Stimulated activated CD8-positive, alpha-beta memory T cell treated with anti-CD3 and anti-CD28 coated beads, Interleukin-7, amount 100 ng/mL, for 1 hour (primary cell): ENCODE measurements at regions not wholly inside any gene's neighbourhood (a gene's known extent, or its start where the extent isn't known, plus 50 kb on each side); places are given as distances from the start of the nearest gene placed in this dataset.
"Not testable (repeated sequence)": the region's sequence is repeated elsewhere in the genome, so short reads cannot be mapped to it uniquely, and the experiment has no call there.

ENCODE experiments used
- DNase-seq, 2 donors: peaks; one replicate each; pipeline ENCODE4 v3.0.0-alpha.2; 2020; ENCODE audit warnings: low read depth in 2 of 2

DNA sequence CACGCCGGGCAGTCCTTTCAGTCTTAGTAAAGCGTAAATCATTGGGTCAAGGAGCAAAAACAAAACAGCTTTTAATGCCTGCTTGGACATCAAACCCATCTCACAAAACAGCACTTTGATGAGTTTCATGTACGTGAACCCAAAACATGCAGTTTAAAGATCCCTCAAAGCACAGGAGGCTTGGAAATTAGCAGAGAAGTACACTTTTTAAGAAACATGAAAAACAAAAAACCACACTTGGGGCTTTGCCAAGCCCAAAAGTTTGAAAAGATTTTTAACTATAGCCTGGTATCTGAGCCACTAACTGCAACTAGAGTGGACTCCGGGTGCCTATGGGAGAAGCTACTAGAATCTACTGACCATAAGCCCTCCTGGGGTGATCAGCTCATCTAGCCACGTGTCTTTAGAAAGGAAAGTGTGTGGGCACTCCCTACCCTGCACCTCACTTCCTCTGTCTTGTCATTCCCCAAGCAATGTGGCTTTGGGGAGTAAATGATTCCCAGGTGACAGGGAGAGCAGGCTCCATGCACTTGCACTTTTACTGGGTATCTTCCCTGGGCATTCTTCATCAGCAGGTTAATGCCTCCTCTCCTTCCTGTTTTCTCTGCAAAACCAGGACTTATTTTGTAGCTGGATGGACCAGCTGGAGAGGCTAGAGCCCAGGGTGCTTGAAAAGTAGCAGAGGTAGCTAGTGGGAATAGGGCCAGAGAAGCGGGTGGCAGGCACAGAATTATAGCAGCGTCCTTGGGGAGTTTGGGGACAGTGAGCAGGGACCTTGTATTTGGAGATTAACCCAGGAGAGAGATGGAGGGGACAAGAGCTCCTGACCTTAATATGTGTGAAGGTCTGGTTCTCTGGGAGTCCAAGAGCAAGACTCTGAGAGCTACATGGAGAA lies 339.3 kb downstream of the BCL11B start:
- no peak for DNase-seq

DNA sequence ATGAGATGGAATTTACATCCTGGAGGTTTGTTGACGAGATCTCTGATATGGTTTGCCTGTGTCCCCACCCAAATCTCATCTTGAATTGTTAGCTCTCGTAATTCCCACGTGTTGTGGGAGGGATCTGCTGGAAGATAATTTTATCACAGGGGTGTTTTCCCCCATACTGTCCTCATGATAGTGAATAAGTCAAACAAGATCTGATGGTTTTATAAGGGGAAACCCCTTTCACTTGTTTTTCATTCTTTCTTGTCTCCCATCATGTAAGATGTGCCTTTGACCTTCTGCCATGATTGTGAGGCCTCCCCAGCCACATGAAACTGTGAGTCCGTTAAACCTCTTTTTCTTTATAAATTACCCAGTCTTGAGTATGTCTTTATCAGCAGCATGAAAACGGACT lies 337.4 kb downstream of the BCL11B start:
- not testable (repeated sequence) for DNase-seq

DNA sequence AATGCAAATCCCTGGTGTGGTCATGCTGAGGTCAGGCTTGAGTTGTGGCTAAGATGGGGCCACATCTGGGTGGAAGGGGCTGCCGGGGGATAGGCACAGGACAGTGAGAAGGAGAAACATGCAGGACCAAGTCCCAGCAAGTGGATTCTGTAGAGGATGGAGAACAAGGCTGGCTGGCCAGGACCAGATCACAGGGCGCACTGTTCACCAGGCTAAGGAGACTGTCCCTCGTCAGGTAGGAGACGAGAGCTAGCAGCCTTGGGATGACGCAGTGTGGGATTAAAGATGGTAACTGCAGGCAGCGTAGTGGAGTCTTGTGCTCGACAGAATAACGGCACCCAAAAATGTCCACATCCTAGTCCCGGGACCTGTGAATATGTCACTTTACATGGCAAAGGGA lies 336.1 kb downstream of the BCL11B start:
- DNase-seq, result no peak

DNA sequence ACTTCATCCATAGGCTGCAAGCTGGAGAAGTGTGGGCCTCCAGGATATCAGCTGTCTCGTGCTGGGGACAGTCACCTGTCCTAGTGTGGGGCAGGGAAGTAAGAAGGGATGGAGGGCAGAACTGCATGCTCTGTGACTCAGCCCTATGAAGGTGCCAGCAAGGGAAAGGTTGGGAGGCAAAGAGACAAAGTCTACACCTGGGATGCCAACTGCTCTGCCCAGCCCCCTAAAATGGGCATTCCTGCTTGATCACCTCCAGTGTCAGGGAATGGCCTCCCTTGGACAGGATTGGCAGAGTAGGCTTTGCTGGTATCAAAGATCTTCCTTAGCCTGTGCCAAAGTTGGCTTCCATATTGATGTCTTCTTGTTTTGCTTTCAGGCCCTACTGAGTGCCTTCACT lies 335.0 kb downstream of the BCL11B start:
- DNase-seq, result no peak

DNA sequence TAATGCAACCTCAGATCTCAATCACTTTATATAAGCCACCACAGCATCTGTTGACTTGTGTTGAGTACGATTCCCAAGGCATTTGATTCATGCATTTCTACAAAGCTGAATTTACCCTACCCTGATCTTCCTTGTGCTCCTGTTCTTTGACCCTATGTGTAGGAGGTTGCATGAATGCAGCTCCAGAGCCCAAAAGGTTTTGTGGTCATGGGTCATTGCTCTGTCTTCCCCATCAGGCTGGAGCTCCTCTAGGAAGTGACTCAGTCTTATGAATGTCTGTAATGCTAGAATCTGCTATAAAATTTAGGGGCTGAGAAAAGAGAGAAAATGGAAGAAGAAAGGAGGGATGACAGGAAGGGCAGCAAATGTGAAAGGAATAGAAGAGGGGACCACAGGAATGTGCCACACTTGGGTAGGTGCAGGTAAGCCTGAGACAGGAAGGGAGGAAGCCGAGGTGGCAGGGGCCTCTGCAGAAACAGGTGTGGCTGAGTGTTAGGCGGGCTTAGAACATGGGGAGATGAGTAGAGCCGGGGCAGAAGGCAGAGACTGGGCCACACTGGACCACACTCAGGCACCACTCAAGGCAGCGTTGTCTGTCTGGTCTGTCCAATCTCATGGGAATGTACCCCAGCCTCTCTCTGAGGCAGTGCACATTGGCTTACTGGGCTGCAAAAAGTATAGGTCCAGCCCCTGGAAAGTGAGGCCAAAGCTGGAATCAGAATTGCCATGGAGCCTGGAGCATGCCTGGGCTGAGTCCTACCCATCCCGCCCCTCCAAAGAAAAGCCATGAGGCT lies 334.1 kb downstream of the BCL11B start:
- DNase-seq, result no peak

DNA sequence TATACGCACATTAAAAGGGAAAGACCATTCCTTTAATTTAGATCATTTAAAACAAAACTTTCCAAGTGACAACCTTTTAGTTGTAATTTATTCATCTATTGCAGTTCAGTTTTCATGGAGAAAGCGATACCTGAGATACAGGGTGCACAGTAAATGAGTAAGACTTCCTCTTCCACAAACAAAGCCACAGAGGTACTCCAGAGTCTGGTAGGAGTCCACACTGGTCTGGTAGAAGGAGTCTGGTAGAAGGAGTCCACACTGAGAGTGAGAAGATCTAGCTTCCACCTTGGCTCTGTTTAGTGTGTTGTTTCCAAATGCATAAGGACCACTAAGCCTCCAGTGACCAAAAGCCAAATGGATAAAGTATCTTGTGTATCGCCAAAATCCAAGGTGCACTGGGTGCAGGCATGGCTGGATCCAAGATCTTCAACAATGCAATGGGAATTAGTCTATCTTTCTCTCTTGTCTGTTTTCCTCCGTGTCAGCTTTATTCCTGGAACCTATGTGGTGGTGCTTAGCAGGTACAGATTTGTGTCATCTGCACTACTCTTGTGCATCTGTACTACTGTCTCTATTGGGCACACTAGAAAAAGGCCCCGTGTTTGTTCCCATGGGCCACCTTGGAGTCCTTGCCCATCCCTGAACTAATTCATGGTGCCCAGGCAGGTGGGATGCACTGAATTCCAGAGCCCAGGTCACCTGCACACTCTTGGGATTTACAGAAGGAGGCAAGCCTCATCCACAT lies 331.1 kb downstream of the BCL11B start:
- no peak for DNase-seq

DNA sequence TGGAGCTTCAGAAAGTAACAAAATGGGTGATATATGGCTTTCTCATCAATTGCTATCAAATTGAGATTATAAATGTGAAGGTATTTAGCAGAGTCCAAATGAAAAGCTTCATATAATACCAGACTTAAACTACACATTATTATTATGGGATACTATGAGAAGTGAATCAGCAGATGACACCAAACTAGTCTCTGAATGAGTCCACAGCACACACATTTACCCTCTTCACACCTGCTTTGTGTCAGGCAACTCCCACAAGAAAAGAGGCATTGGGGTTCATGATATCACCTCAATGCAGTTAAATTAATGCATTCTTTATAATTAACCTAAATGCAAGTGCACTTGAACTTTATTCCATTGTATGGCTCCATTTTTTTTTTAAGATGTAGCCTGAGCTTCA lies 330.5 kb downstream of the BCL11B start:
- DNase-seq, result no peak

DNA sequence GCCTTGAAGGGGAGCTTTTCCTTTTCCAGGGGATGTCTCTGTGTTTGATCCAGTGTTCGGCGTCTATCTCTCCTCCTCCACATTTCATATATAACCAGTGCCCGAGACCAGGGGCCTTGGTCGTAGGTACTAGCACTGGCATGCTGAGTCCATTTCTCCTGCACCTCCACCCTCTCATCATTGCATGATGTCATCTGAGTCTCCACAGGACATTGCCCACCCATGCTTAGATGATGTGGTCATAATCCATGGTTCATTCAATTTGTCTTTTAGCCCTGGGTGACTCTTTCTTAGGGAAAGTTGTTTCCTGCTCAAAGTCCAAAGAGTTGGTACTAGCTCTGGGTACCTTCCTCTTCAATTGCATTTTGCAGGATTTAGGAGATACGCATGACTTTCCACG lies 328.1 kb downstream of the BCL11B start:
- DNase-seq, result no peak

DNA sequence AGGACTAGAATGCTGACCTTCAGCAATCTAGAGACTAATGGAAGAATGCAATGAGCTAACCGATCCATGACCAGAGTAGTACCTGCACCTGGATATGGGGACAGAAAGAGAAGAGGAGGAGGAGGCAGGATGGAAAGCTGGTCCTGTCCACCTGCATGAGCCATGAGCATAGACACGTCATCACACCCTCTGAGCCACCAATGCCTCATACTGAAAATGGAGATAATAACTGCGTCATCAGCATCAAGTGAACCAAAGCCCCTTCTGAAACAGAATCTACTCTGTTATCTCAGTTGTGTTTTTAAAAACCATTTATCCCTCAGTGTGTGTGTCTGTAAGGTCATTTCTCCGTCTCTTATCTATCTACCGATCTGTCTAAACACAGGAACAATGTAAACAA lies 327.0 kb downstream of the BCL11B start:
- DNase-seq, result no peak

DNA sequence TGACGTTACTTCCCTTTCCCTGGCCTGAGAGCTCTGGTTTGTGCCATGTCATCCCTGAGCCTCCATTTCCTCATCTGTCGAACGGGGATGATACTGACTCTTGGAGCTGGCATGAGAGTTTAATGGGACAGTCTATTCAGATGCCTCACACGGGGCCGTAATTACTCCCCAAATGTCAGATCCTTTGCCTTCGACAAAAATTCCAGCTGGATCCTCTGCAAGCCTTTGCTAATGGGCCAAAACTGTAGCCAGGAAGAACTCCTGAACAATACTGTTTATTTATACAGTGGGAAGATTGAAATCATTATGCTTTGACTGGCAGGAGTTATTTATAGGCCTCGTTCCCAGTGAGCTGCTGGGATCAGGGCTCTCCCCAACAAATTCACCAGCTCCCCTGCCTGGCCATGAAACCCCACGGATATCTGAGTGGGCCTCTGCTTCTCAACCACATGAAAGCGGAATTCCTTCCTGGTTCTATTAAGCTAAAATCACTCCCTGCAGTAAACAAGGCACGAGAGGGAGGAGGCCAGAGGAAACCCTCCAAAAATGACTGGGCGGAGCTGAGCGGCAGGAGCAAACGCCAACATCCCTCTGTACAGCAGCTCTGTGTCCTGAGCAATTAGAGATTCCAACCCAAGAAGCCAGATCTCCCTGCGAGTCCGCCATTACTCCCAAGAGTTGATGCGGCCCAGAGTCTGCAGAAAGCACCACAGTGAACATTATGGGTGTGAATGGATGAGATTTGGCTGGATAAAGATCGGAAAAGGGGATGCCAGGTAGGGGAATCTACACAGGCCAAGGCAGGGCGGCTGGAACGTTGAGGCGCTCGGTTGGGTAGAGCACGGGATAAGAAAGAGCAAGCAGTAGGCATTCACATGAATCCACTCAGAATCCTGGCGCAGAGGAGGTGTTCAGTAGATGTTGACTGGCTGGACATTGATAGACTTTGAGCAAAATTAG lies 326.1 kb downstream of the BCL11B start:
- DNase-seq, result no peak

DNA sequence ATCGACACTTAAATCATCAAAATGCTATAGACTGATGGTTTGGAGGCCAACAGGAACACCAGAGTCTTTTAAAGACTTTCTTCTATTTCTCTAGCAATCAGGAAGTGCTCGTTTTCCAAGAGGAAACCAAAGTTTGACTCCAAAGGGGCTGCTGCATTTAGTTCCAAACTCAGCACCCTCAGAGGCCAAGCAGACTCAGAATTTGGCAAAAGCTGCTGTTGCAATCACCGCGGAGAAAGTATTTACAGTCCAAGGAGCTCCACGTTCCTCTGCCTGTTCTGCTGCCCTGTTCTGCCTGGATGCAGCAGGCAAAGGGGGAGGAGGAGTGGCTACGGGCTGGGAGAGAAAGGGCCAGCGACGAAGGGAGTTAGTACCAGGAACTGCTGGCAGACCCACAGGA lies 325.1 kb downstream of the BCL11B start:
- no peak for DNase-seq

DNA sequence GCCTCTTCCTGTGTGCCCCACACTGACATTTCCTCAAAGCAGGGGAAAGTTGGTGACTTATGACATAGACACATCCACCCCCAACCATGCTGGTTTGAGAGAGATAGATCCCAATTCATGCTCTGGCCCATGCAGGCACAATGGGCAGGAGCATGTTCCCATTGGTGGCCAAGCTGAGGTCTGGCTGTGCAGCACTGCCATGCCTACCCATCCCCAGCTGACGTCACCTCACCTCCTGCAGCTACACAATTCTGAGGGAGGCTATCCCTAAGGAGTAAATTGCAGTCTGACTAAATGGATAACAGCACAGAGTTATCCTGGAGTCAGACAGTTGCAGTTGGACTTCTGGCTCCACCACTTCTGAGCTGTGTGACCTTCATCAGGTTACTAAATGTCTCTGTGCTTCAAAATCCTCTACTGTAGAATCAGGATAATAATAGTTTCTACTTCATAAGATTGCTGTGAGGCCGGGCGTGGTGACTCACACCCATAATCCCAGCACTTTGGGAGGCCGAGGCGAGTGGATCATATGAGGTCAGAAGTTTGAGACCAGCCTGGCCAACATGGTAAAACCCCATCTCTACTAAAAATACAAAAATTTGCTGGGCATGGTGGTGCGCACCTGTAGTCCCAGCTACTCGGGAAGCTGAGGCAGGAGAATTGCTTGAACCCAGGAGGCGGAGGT lies 323.9 kb downstream of the BCL11B start:
- no peak for DNase-seq

DNA sequence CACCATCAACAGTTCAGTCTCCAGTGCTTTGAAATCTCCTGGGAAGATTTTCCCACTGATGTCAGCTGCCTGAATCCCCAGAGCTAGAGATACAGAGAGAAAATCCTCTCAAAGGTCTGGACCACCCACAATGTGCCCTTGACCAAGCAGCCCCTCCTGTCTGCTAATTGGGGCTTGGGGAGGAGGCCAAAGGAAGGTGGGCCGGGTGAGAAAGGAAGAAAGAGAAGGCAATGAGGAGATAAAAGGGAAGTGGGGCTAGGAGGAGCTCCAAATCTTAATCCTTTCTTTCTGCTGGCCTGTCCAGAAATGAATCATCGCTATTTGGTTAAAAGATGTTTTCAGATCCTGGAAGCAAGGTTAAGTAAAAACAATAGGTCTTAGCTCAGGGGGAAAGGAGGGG lies 322.9 kb downstream of the BCL11B start:
- DNase-seq, result no peak

DNA sequence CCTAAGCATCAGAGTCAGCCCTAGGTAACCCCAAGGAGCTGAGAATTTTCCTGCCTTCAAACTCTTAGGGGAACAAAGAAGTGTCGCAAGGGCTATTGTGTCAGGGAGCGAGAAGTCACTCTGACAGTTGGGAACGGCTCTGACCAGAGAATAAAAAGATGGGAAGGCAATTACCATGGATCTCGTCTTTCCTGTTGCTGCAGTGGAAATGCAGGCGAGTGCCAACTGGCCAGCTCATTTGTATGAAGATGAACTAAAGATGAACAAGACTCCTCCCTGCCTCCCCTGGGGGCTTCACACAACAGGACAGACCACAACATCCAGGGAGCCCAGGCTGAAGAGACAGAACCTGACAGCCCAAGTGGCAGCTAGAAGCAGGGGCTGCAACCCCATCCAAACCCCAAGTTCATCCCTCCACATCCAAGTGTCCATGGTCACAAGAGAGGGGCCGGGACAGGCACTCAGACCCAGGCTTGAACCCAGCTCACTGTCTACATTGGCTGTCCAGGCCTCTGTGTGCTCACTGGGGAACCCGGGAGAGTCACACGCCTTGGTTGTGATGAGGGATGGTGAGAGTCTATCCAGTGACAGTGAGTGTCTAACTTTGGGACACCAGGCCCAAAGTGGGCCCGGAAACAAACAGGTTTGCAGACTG lies 322.4 kb downstream of the BCL11B start:
- DNase-seq, result no peak

DNA sequence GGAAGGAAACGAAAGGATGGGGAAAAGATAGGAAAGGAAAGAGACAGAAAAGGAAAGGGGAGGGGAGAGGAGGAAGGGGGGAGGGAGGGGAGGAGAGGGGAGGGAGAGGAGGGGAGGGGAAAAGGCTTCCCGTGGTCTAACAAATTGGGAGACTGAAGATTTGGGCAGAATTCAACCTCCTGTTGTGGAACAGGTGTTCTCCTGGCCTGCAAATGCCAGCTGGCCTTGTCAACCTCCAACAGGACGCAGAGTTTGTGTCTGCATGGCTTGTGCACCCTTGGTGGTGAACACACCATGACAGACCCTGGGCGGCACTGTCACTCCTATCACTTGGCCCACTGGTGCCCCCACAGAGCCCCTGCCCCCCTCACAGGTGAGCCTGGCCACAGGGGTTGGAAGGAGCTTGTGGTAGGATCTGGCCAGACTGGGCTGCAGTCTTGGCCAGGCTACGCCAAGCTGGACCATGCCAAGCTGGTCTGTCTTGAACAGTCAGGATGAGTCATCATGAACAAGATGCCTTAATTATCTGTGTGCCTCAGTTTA lies 321.6 kb downstream of the BCL11B start:
- no peak for DNase-seq

DNA sequence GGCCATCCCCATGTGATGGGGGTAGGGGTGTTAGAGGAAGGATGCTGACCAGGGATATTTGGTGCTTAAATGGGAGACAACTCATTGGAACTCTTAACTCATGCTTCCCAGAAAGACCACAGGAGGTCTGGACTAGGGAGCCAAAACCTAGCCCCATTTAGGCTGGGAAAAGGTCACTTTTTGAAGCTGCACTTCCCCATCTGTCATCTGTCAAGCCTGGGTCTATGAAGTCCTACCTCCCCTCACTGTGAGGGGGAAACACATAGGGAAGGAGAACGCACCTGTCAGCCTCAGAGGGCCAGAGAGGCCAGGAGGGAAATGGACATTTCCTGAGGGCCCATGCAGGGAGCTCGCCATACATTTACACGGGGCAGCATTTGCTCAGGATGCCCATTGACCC lies 321.0 kb downstream of the BCL11B start:
- no peak for DNase-seq

DNA sequence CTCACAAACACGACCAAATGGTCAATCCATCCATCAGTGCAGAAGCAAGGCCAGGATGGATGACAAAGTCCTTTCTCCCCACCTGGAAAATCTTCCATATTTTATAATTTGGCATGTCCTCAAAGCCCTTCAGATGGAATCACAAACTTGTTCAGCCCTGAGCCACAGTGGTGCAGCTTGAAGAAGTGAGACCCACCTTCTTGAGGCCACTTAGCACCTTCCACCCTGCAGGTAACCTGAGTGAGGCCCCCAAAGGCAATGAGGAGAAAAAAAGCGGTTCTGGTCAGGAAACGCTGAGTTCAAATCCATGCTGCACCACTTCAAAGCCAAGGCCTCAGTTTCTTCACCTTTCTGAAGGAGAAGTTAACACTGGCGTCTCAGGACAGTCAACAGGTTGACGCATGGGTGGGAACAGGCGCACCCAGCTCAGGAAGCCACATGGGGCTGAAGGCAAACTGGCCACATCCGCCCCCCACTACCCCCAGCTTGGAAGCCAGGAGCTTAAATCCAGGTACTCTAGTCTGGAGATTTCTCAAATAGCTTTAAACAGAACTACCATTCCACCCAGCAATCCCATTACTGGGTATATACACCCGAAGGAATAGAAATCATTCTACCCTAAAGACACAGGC lies 320.4 kb downstream of the BCL11B start:
- DNase-seq, result no peak

DNA sequence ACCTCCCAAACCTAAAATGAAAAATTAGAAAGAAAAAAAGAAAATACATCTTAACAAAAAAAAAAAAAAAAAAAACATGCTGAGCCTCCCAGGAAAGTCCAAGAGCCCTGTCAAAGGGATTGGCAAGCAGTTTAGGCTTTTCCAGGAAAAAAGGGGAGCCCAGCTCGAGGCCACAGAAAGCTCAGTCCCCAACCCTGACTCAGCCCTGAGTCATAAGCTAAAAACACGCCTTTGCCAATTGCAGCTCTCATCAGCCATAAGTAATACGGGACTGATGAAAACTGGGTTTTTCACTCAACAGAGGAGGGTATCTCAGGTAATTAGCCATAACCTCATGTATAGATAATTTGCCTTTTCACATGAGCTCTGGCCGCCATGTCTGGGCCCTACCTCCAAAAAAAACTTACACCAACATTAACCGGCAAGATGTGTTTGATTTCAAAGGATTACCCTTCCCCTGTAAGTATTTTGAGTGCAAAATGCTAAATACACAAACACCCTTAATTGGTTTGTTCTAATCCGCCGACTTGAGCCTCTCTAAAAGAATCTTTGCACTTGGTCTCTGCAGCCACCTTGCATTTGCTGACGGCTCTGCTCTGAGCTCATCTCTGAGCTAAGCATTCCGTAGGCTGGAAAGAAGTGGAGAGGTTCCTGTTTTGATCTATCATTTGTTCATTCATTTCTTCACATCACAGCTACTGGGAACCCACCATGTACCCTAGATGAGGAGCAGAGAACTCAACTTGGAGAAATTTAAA lies 319.2 kb downstream of the BCL11B start:
- DNase-seq, result no peak
